COLO668 (cell line): ENCODE measurements at regions not wholly inside any gene's neighbourhood (a gene's known extent, or its start where the extent isn't known, plus 50 kb on each side); places are given as distances from the start of the nearest gene placed in this dataset.
"Not testable (repeated sequence)": the region's sequence is repeated elsewhere in the genome, so short reads cannot be mapped to it uniquely, and the experiment has no call there.

Source experiments
- DNase-seq: peaks from one replicate; lab custom pipeline; 2025; ENCODE audit not compliant: unreplicated experiment; lab: John Stamatoyannopoulos, UW

- DNase-seq: no peak
Measured at GRCh38 chr2:878245-878930, 72.3 kb upstream of the SNTG2 start.

- DNase-seq: no peak
Measured at GRCh38 chr2:877747-878146, 72.9 kb upstream of the SNTG2 start.

DNA sequence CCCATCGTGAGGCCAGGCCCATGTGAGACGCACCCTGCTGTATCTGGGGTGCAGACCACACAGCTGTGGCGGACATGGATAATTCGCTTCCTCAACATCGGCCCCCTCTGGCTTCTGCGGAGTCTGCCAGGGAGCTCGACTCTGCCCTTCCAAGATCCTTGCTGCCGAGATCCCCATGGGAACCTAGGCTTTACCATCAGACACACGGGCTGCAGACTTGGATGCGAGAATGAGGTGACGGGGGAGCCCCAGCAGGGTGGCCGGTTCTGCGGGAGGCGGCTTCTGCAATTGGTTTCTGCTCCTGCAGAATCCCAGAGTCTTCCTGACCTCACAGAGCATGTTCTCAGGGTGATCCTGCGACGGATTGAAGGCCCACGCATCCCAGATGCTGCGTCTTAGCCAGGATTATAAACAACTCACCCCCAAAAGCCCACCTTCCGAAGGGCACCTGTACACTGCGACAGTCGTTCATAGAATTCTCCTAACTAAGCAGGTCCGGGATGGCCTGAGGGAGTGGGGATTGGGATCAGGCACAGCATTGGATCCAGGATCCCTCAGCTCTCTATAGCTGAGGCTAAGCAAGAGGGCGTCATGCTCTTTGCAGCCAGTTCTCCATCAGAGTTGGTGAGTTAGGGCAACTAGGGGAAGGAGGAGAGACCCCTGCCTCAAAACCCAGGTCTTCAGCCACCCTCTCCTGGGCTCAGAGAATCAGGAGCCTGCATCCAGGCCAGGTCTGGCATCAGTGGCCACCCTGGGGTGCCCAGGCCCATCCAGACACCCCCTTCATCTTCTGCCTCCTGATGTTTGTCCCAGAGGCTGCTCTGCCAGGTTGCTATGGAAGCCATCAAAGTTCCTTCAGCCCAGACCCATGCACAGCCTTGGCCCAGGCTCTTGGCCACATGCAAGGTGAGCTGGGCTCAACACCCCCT is 74.7 kb upstream of the SNTG2 start:
- no peak for DNase-seq

DNA sequence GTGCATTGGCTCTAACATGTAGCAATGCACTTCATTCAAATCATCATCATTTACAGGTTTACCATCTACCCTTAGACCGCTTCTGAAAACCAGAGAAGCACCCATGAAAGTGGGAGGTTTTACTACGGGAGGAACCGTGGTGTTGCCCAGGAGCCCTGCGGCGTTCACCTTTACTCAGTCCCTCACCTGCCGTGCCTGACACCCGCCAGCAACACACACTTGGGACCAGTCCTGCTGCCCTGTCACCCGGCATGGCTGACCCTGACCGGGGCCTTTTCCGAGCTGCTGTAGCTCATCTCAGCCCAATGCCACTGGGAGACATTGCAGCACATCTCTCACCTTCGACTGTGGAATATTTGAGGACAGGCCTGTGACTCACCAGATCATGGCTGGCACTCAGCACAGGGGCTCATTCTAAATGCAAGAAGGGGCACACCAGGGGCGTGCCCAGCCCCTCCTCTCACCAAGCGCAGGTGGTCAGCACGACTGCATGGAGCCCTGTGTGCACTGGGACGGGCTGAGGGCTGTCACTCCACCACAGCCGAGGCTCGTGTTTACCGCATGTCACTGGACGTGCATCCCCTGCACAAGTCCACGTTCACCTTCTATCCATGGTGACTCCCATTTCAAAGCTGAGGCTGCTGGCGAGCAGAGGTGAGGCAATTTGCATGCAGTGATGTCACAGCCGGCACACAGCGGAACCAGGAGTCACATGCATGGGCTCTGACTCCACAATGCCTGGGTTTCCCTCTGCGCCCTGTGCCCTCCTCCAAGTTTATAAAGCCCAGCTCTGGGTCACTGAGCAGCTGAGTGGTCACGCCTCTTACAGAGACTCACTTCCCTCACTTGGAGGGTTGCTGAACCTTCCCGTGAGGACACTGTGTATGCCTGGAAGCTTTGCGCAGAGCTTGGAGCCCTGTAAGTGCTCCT is 76.7 kb upstream of the SNTG2 start:
- no peak for DNase-seq

- no peak for DNase-seq
Measured at GRCh38 chr2:873027-873426, 77.6 kb upstream of the SNTG2 start.

DNA sequence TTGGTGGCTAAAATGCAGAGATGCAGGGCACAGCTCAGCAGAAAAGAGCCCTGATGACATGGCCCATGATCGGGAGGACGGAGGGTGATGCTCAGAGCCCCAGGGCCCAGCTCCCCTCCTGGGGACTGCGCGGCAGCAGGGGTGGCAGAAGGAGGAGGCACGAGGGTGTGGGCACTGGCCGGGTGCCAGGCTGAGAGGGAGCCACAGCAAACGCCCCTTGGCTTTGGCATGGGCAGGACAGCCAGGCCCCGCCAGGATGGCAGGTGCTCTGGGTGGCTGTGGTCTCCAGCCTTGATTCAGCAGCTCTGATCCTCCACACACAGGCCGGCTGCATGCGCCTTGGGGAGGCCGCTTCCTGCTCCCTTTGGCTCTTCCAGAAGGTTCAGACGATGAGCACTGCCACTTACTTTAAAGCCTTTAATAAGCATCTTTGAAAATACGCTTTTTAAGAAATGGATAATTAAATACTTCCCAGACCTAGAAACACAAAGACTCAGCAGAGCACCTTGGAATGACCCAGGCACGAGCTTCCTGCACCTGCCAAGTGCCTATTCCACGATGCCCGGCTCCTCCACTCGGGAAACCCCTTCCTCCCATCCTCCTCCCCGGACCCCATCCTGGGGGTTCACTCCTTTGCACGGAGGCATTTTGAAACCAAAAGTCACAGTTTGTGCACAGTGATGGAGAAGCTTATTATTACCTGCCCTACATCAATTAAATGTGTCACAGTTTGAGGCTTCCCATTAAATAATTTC is 78.5 kb upstream of the SNTG2 start:
- no peak for DNase-seq

- no peak for DNase-seq
Measured at GRCh38 chr2:871175-871727, 79.4 kb upstream of the SNTG2 start.

DNA sequence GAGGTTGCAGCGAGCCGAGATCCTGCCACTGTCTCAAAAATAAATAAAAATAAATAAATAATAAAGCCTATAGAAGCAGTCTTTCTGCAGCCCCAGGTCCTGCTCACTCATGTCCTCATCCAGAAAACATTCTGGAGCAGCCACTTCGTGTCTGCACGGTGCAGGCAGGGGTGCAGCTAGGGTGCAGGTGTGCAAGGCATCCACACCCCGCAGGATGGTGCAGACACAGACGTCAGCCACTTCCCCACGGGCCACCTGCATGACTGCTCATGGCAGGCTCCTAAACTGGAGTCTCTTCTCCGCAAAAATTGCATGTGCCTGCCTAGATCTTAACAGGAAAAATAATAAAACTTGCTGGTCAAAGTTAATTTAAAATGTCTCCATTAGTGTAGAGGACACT is 80.2 kb upstream of the SNTG2 start:
- no peak for DNase-seq

GRCh38 chr2:869894-870293 is 80.8 kb upstream of the SNTG2 start:
- DNase-seq: no peak

DNA sequence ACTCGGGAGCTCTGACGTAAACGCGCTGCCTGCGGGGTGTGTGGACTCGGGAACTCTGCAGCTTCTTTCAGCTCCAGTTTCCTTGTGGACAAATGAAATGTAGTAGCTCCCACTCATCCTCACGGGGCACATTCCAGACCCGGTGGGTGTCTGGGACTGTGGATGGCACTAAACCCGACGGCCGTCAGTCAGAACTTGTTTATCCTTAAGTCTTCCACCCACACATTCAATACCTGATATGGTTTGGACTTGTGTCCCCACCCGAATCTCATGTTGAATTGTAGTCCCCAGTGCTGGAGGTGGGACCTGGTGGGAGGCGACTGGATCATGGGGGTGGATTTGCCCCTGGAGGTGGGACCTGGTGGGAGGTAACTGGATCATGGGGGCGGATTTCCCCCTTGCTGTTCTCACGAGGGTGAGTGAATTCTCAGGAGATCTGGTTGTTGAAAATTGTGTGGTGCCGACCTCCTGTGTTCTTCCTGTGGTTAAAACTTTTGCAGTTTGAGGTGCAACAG is 81.2 kb upstream of the SNTG2 start:
- DNase-seq: no peak

DNA sequence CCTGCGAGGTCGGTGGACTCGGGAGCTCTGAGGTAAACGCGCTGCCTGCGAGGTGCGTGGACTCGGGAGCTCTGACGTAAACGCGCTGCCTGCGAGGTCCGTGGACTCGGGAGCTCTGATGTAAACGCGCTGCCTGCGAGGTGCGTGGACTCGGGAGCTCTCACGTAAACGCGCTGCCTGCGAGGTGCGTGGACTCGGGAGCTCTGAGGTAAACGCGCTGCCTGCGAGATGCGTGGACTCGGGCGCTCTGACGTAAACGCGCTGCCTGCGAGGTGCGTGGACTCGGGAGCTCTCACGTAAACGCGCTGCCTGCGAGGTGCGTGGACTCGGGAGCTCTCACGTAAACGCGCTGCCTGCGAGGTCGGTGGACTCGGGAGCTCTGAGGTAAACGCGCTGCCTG is 81.8 kb upstream of the SNTG2 start:
- DNase-seq: not testable (repeated sequence)

GRCh38 chr2:867296-867695 is 83.4 kb upstream of the SNTG2 start:
- no peak for DNase-seq

DNA sequence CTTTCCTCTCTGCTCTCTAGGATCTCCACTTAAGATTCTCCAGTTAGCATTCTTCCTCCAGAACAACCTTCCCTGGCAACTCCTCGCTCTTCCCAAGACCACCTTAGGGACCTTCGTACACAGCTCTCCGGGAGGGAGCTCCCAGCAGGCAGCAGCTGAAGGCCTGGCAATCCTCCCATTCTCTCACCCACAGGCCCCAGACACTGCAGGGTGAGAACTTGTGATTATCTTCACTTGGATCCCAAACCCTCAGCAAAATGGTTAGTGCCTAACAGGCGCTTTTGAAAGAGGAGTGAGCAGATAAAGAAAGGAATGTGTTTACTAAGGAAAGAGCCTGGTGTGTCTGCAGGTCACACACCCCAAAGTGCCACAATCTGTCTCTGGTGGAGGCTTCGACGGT is 83.8 kb upstream of the SNTG2 start:
- no peak for DNase-seq

DNA sequence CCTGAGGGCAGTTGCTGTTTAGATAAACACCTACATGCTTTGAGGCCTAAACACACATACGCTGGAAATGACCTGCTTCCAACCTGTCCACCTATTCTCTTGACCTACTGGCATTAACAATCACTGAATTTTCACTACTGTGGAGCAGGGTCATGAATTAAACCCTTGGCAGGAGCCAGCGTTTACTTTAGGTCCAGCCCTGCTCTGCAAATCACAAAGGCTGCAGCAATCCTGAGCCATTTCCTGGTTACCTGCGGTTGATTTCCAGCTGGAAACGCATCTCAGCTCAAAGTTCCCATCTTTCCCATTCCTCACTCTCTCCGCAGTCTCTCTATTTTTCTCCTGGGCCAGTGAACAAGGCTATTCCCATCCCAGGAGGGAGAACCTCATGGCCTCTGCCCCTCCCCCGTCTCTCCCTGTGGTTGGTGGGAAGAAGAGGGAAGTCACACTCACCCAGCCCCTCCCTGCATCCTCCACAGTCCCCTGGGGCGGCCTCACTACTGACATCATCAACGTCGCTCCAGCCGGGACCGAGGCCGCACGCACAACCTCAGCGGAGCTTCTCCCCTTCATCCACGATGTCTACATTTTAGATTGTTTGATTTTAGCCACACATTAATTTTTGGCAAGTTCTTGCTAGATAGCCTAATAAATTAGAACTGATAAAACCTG is 84.5 kb upstream of the SNTG2 start:
- DNase-seq: peak; percentile 7

GRCh38 chr2:864501-865106 is 86.0 kb upstream of the SNTG2 start:
- DNase-seq: no peak

GRCh38 chr2:863732-864450 is 86.8 kb upstream of the SNTG2 start:
- no peak for DNase-seq

DNA sequence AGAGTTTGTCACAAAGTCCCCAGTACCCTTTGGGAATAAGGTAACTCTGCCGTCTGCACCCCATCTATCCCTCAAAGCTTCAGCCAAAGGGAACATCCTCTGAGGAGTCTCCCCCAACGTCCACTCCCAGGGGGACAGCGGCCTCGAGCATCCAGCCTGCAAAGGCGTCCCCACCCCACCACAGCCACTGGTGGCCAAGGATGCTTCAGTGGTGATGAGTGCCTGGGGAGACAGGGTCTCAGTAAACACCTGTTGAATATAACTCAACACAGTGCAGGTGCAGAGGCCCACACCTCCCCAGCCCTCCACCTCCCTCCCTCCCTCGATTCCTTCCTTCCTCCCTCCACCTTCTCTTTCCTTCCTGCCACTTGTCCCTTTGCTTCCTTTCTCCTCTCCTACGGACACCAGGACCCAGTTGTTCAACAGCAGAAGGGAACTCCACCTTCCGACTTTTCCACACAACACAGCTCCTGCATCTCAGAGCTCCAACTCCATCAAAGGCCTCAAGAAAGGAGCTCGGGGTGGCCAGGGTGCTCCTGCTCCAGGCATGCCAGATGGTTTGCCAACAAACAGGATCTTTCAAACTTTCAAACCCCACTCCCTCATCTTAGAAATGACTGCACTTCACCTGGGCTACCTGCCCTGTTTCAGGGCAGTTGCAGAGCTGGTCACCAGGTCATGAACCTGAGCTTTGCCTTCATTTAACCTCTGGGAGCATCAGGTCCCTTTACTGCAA is 87.8 kb upstream of the SNTG2 start:
- DNase-seq: no peak

DNA sequence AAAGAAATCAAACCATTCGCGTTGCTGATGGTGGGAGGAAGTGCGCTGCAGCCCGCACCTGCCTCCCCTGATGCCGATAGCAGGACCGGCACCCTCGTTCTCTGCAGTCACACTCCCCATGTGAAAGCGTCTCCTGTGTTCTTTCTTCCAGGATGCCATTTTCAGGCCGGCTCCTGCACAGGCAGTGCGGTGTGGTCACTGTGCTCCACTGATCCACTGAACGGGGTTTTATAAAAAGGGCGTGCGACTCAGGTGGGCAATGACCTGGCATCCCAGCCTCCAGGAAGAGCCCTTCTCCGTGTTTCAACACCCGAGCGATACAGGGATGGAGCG is 88.3 kb upstream of the SNTG2 start:
- DNase-seq: no peak
